ENCODE measurements at regions not wholly inside any gene's neighbourhood (a gene's known extent, or its start where the extent isn't known, plus 50 kb on each side); places are given as distances from the start of the nearest gene placed in this dataset.

GRCh38 chrX:8284131-8284530 lies 113.1 kb upstream of the VCX2 start:
- H3K4me1 ChIP-seq (ENCODE audit: insufficient read depth, insufficient read length): no peaks in the 10 kb centered on the region
- no peak overlapping the region for H3K4me3 ChIP-seq (ENCODE audit: insufficient read length, low read depth)
- no peaks in the 10 kb centered on the region for H3K27me3 ChIP-seq (ENCODE audit: insufficient read depth, insufficient read length)
- no peak overlapping the region for H3K9ac ChIP-seq (ENCODE audit: insufficient read length, low read depth)
- no peaks in the 10 kb centered on the region for H3K9me3 ChIP-seq (ENCODE audit: insufficient read depth, low read length)
- TF ChIP-seq YY1 (IDR thresholded peaks at IDR 0.05; ENCODE audit: insufficient read depth, insufficient read length) (no peak), ZNF274 (IDR thresholded peaks at IDR 0.05; ENCODE audit: low read depth, low read length) (no peak), SUZ12 (IDR thresholded peaks at IDR 0.05; ENCODE audit: extremely low read depth, insufficient read depth, insufficient read length) (no peak)
- no peaks in the 10 kb centered on the region for H3K36me3 ChIP-seq (ENCODE audit: insufficient read depth, insufficient read length, low read length)
- no peak for DNase-seq (ENCODE audit: low read depth, low spot score)

GRCh38 chrX:8288590-8288989 lies 117.5 kb upstream of the VCX2 start:
- TF ChIP-seq YY1 (IDR thresholded peaks at IDR 0.05; ENCODE audit: insufficient read depth, insufficient read length) (no peak), ZNF274 (IDR thresholded peaks at IDR 0.05; ENCODE audit: low read depth, low read length) (no peak), SUZ12 (IDR thresholded peaks at IDR 0.05; ENCODE audit: extremely low read depth, insufficient read depth, insufficient read length) (no peak)
- no peaks in the 10 kb centered on the region for H3K27me3 ChIP-seq (ENCODE audit: insufficient read depth, insufficient read length)
- no peaks in the 10 kb centered on the region for H3K9me3 ChIP-seq (ENCODE audit: insufficient read depth, low read length)
- H3K4me1 ChIP-seq (ENCODE audit: insufficient read depth, insufficient read length): no peaks in the 10 kb centered on the region
- H3K36me3 ChIP-seq (ENCODE audit: insufficient read depth, insufficient read length, low read length): no peaks in the 10 kb centered on the region
- H3K4me3 ChIP-seq (ENCODE audit: insufficient read length, low read depth): no peak overlapping the region
- H3K9ac ChIP-seq (ENCODE audit: insufficient read length, low read depth): no peak overlapping the region
- no peak for DNase-seq (ENCODE audit: low read depth, low spot score)

GRCh38 chrX:8289523-8289922 lies 118.5 kb upstream of the VCX2 start:
- H3K9ac ChIP-seq (ENCODE audit: insufficient read length, low read depth): no peak overlapping the region
- no peaks in the 10 kb centered on the region for H3K4me1 ChIP-seq (ENCODE audit: insufficient read depth, insufficient read length)
- no peaks in the 10 kb centered on the region for H3K27me3 ChIP-seq (ENCODE audit: insufficient read depth, insufficient read length)
- TF ChIP-seq ZNF274 (IDR thresholded peaks at IDR 0.05; ENCODE audit: low read depth, low read length): no peak
- no peak for TF ChIP-seq YY1 (IDR thresholded peaks at IDR 0.05; ENCODE audit: insufficient read depth, insufficient read length)
- TF ChIP-seq SUZ12 (IDR thresholded peaks at IDR 0.05; ENCODE audit: extremely low read depth, insufficient read depth, insufficient read length): no peak
- H3K9me3 ChIP-seq (ENCODE audit: insufficient read depth, low read length): no peaks in the 10 kb centered on the region
- DNase-seq (ENCODE audit: low read depth, low spot score): no peak
- H3K4me3 ChIP-seq (ENCODE audit: insufficient read length, low read depth): no peak overlapping the region
- H3K36me3 ChIP-seq (ENCODE audit: insufficient read depth, insufficient read length, low read length): no peaks in the 10 kb centered on the region

- no peak overlapping the region for H3K4me3 ChIP-seq (ENCODE audit: insufficient read length, low read depth)
- H3K36me3 ChIP-seq (ENCODE audit: insufficient read depth, insufficient read length, low read length): no peaks in the 10 kb centered on the region
- TF ChIP-seq YY1 (IDR thresholded peaks at IDR 0.05; ENCODE audit: insufficient read depth, insufficient read length): no peak
- no peak for TF ChIP-seq SUZ12 (IDR thresholded peaks at IDR 0.05; ENCODE audit: extremely low read depth, insufficient read depth, insufficient read length)
- no peak for TF ChIP-seq ZNF274 (IDR thresholded peaks at IDR 0.05; ENCODE audit: low read depth, low read length)
- no peak overlapping the region for H3K9ac ChIP-seq (ENCODE audit: insufficient read length, low read depth)
- no peaks in the 10 kb centered on the region for H3K27me3 ChIP-seq (ENCODE audit: insufficient read depth, insufficient read length)
- H3K9me3 ChIP-seq (ENCODE audit: insufficient read depth, low read length): no peaks in the 10 kb centered on the region
- no peak for DNase-seq (ENCODE audit: low read depth, low spot score)
- no peaks in the 10 kb centered on the region for H3K4me1 ChIP-seq (ENCODE audit: insufficient read depth, insufficient read length)
Measured at GRCh38 chrX:8297766-8298165, 126.7 kb upstream of the VCX2 start.

- no peak for DNase-seq (ENCODE audit: low read depth, low spot score)
- no peak overlapping the region for H3K4me3 ChIP-seq (ENCODE audit: insufficient read length, low read depth)
- no peaks in the 10 kb centered on the region for H3K4me1 ChIP-seq (ENCODE audit: insufficient read depth, insufficient read length)
- no peak overlapping the region for H3K9ac ChIP-seq (ENCODE audit: insufficient read length, low read depth)
- H3K9me3 ChIP-seq (ENCODE audit: insufficient read depth, low read length): no peaks in the 10 kb centered on the region
- H3K27me3 ChIP-seq (ENCODE audit: insufficient read depth, insufficient read length): no peaks in the 10 kb centered on the region
- H3K36me3 ChIP-seq (ENCODE audit: insufficient read depth, insufficient read length, low read length): no peaks in the 10 kb centered on the region
- TF ChIP-seq SUZ12 (IDR thresholded peaks at IDR 0.05; ENCODE audit: extremely low read depth, insufficient read depth, insufficient read length): no peak
- TF ChIP-seq YY1 (IDR thresholded peaks at IDR 0.05; ENCODE audit: insufficient read depth, insufficient read length): no peak
- no peak for TF ChIP-seq ZNF274 (IDR thresholded peaks at IDR 0.05; ENCODE audit: low read depth, low read length)
Measured at GRCh38 chrX:8304668-8305067, 133.6 kb upstream of the VCX2 start.

GRCh38 chrX:8305350-8305749 lies 134.3 kb upstream of the VCX2 start:
- Histone ChIP-seq H3K27me3 (ENCODE audit: insufficient read depth, insufficient read length) (no peaks in the 10 kb centered on the region), H3K36me3 (ENCODE audit: insufficient read depth, insufficient read length, low read length) (no peaks in the 10 kb centered on the region), H3K4me3 (ENCODE audit: insufficient read length, low read depth) (no peak overlapping the region), H3K9ac (ENCODE audit: insufficient read length, low read depth) (no peak overlapping the region), H3K9me3 (ENCODE audit: insufficient read depth, low read length) (no peaks in the 10 kb centered on the region), H3K4me1 (ENCODE audit: insufficient read depth, insufficient read length) (no peaks in the 10 kb centered on the region)
- no peak for DNase-seq (ENCODE audit: low read depth, low spot score)
- TF ChIP-seq YY1 (IDR thresholded peaks at IDR 0.05; ENCODE audit: insufficient read depth, insufficient read length): no peak
- TF ChIP-seq ZNF274 (IDR thresholded peaks at IDR 0.05; ENCODE audit: low read depth, low read length): no peak
- no peak for TF ChIP-seq SUZ12 (IDR thresholded peaks at IDR 0.05; ENCODE audit: extremely low read depth, insufficient read depth, insufficient read length)

- H3K4me1 ChIP-seq (ENCODE audit: insufficient read depth, insufficient read length): no peaks in the 10 kb centered on the region
- DNase-seq (ENCODE audit: low read depth, low spot score): no peak
- no peak overlapping the region for H3K9ac ChIP-seq (ENCODE audit: insufficient read length, low read depth)
- TF ChIP-seq YY1 (IDR thresholded peaks at IDR 0.05; ENCODE audit: insufficient read depth, insufficient read length) (no peak), SUZ12 (IDR thresholded peaks at IDR 0.05; ENCODE audit: extremely low read depth, insufficient read depth, insufficient read length) (no peak), ZNF274 (IDR thresholded peaks at IDR 0.05; ENCODE audit: low read depth, low read length) (no peak)
- H3K9me3 ChIP-seq (ENCODE audit: insufficient read depth, low read length): no peaks in the 10 kb centered on the region
- no peak overlapping the region for H3K4me3 ChIP-seq (ENCODE audit: insufficient read length, low read depth)
- H3K27me3 ChIP-seq (ENCODE audit: insufficient read depth, insufficient read length): no peaks in the 10 kb centered on the region
- H3K36me3 ChIP-seq (ENCODE audit: insufficient read depth, insufficient read length, low read length): no peaks in the 10 kb centered on the region
Measured at GRCh38 chrX:8306291-8306925, 135.3 kb upstream of the VCX2 start.

Data from NT2/D1 (cell line).